Neural progenitor cell (in vitro differentiated cells): ENCODE measurements at regions not wholly inside any gene's neighbourhood (a gene's known extent, or its start where the extent isn't known, plus 50 kb on each side); places are given as distances from the start of the nearest gene placed in this dataset.

Source experiments
- CTCF ChIP-seq: fragments of 200-600 bp; sonication (generic); IDR thresholded peaks from 2 replicates; pipeline ENCODE4 v1.5.1; 2017; ENCODE audit warnings: antibody characterized with exemption, mild to moderate bottlenecking
- EZH2 ChIP-seq: fragments of 200-600 bp; sonication (generic); IDR thresholded peaks from 2 replicates; pipeline ENCODE4 v1.6.1; 2017; ENCODE audit warnings: antibody characterized with exemption, mild to moderate bottlenecking, moderate library complexity

GRCh38 chr10:52400562-52400961 lies 86.5 kb downstream of the DKK1 start:
- TF ChIP-seq CTCF (no peak), EZH2 (no peak)
